ENCODE measurements at regions not wholly inside any gene's neighbourhood (a gene's known extent, or its start where the extent isn't known, plus 50 kb on each side); places are given as distances from the start of the nearest gene placed in this dataset.

- Histone ChIP-seq H3K9me3 (replicated peaks; ENCODE audit: insufficient read depth, low read length) (no peaks in the 10 kb centered on the region), H3K4me2 (ENCODE audit: low read depth, low read length) (no peak overlapping the region), H3K9ac (ENCODE audit: low read length) (no peak overlapping the region), H3F3A (ENCODE audit: insufficient read depth, low read length) (no peaks in the 10 kb centered on the region), H3K4me3 (ENCODE audit: low read length) (no peak overlapping the region), H4K20me1 (ENCODE audit: insufficient read depth, low read length) (no peaks in the 10 kb centered on the region), H3K9me2 (replicated peaks; ENCODE audit: insufficient read depth, low read length) (no peaks in the 10 kb centered on the region), H3K79me2 (ENCODE audit: low read length) (no peaks in the 10 kb centered on the region), H3K27ac (ENCODE audit: low read length) (no peak overlapping the region), H3K27me3 (replicated peaks; ENCODE audit: insufficient read depth, low read length) (no peaks in the 10 kb centered on the region), H2AFZ (ENCODE audit: low read length) (no peak overlapping the region), H3K4me1 (ENCODE audit: low read length) (no peaks in the 10 kb centered on the region), H3K36me3 (replicated peaks; ENCODE audit: insufficient read depth, low read length) (no peaks in the 10 kb centered on the region)
- no peak for DNase-seq
- TF ChIP-seq EZH2phosphoT487 (IDR thresholded peaks at IDR 0.05; ENCODE audit: low read length) = no peak
- TF ChIP-seq CTCF (IDR thresholded peaks at IDR 0.05; ENCODE audit: low read length) = no peak
- TF ChIP-seq EZH2 (optimal IDR thresholded peaks at IDR 0.05; ENCODE audit: low read depth, low read length) = no peak
These were observed 429.1 kb downstream of the FLRT2 start for GRCh38 chr14:85959063-85959462.

GRCh38 chr14:85958069-85958468 is 428.1 kb downstream of the FLRT2 start:
- Histone ChIP-seq H3K4me3 (ENCODE audit: low read length) (no peak overlapping the region), H2AFZ (ENCODE audit: low read length) (no peak overlapping the region), H3K4me2 (ENCODE audit: low read depth, low read length) (no peak overlapping the region), H3K27ac (ENCODE audit: low read length) (no peak overlapping the region), H3K4me1 (ENCODE audit: low read length) (no peaks in the 10 kb centered on the region), H3K27me3 (replicated peaks; ENCODE audit: insufficient read depth, low read length) (no peaks in the 10 kb centered on the region), H3F3A (ENCODE audit: insufficient read depth, low read length) (no peaks in the 10 kb centered on the region), H3K9me3 (replicated peaks; ENCODE audit: insufficient read depth, low read length) (no peaks in the 10 kb centered on the region), H4K20me1 (ENCODE audit: insufficient read depth, low read length) (no peaks in the 10 kb centered on the region), H3K36me3 (replicated peaks; ENCODE audit: insufficient read depth, low read length) (no peaks in the 10 kb centered on the region), H3K79me2 (ENCODE audit: low read length) (no peaks in the 10 kb centered on the region), H3K9ac (ENCODE audit: low read length) (no peak overlapping the region), H3K9me2 (replicated peaks; ENCODE audit: insufficient read depth, low read length) (no peaks in the 10 kb centered on the region)
- TF ChIP-seq CTCF (IDR thresholded peaks at IDR 0.05; ENCODE audit: low read length) (no peak), EZH2 (optimal IDR thresholded peaks at IDR 0.05; ENCODE audit: low read depth, low read length) (no peak), EZH2phosphoT487 (IDR thresholded peaks at IDR 0.05; ENCODE audit: low read length) (no peak)
- DNase-seq = no peak

GRCh38 chr14:85953265-85953664 is 423.3 kb downstream of the FLRT2 start:
- DNase-seq = no peak
- no peaks in the 10 kb centered on the region for H3K9me3 ChIP-seq (replicated peaks; ENCODE audit: insufficient read depth, low read length)
- no peak overlapping the region for H3K4me2 ChIP-seq (ENCODE audit: low read depth, low read length)
- H3K27me3 ChIP-seq (replicated peaks; ENCODE audit: insufficient read depth, low read length) = no peaks in the 10 kb centered on the region
- H3K79me2 ChIP-seq (ENCODE audit: low read length) = no peaks in the 10 kb centered on the region
- H3K4me3 ChIP-seq (ENCODE audit: low read length) = no peak overlapping the region
- no peak overlapping the region for H2AFZ ChIP-seq (ENCODE audit: low read length)
- TF ChIP-seq EZH2phosphoT487 (IDR thresholded peaks at IDR 0.05; ENCODE audit: low read length) (no peak), CTCF (IDR thresholded peaks at IDR 0.05; ENCODE audit: low read length) (no peak), EZH2 (optimal IDR thresholded peaks at IDR 0.05; ENCODE audit: low read depth, low read length) (no peak)
- H3K36me3 ChIP-seq (replicated peaks; ENCODE audit: insufficient read depth, low read length) = no peaks in the 10 kb centered on the region
- no peaks in the 10 kb centered on the region for H3K9me2 ChIP-seq (replicated peaks; ENCODE audit: insufficient read depth, low read length)
- H3K9ac ChIP-seq (ENCODE audit: low read length) = no peak overlapping the region
- no peak overlapping the region for H3K27ac ChIP-seq (ENCODE audit: low read length)
- no peaks in the 10 kb centered on the region for H4K20me1 ChIP-seq (ENCODE audit: insufficient read depth, low read length)
- no peaks in the 10 kb centered on the region for H3K4me1 ChIP-seq (ENCODE audit: low read length)
- no peaks in the 10 kb centered on the region for H3F3A ChIP-seq (ENCODE audit: insufficient read depth, low read length)
